ENCODE measurements at regions not wholly inside any gene's neighbourhood (a gene's known extent, or its start where the extent isn't known, plus 50 kb on each side); places are given as distances from the start of the nearest gene placed in this dataset.

GRCh38 chr15:60076582-60077276, 72.6 kb downstream of the FOXB1 start:
- DNase-seq = no peak
- H3K27me3 ChIP-seq = no peaks in the 10 kb centered on the region
- H3K36me3 ChIP-seq = no peaks in the 10 kb centered on the region
- no peaks in the 10 kb centered on the region for H3K4me1 ChIP-seq
- no peaks in the 10 kb centered on the region for H3K9me3 ChIP-seq
- intact Hi-C loops (cut with DNase I; ENCODE audit: low total_unique reads) = no loop called here
- H3K27ac ChIP-seq = no peak overlapping the region
- no peak for TF ChIP-seq CTCF (IDR thresholded peaks at IDR 0.05)
- no peak overlapping the region for H3K4me3 ChIP-seq

- no peaks in the 10 kb centered on the region for H3K27me3 ChIP-seq
- no peak for DNase-seq
- TF ChIP-seq CTCF (IDR thresholded peaks at IDR 0.05) = no peak
- no peaks in the 10 kb centered on the region for H3K4me1 ChIP-seq
- no peak overlapping the region for H3K4me3 ChIP-seq
- H3K27ac ChIP-seq = no peak overlapping the region
- intact Hi-C loops (cut with DNase I; ENCODE audit: low total_unique reads) = no loop called here
- H3K9me3 ChIP-seq = no peaks in the 10 kb centered on the region
- no peaks in the 10 kb centered on the region for H3K36me3 ChIP-seq
Measured at GRCh38 chr15:60077581-60078359, 73.7 kb downstream of the FOXB1 start.

GRCh38 chr15:60079210-60079609, 75.1 kb downstream of the FOXB1 start:
- TF ChIP-seq CTCF (IDR thresholded peaks at IDR 0.05) = no peak
- H3K4me3 ChIP-seq = no peak overlapping the region
- H3K27me3 ChIP-seq = no peaks in the 10 kb centered on the region
- H3K4me1 ChIP-seq = no peaks in the 10 kb centered on the region
- no peak for DNase-seq
- no peaks in the 10 kb centered on the region for H3K9me3 ChIP-seq
- no peak overlapping the region for H3K27ac ChIP-seq
- no peaks in the 10 kb centered on the region for H3K36me3 ChIP-seq
- intact Hi-C loops (cut with DNase I; ENCODE audit: low total_unique reads) = no loop called here

GRCh38 chr15:60081976-60082375, 77.9 kb downstream of the FOXB1 start:
- H3K9me3 ChIP-seq = no peaks in the 10 kb centered on the region
- no peaks in the 10 kb centered on the region for H3K4me1 ChIP-seq
- no peak for DNase-seq
- TF ChIP-seq CTCF (IDR thresholded peaks at IDR 0.05) = no peak
- intact Hi-C loops (cut with DNase I; ENCODE audit: low total_unique reads) = no loop called here
- no peaks in the 10 kb centered on the region for H3K36me3 ChIP-seq
- H3K4me3 ChIP-seq = no peak overlapping the region
- no peak overlapping the region for H3K27ac ChIP-seq
- no peaks in the 10 kb centered on the region for H3K27me3 ChIP-seq

GRCh38 chr15:60083318-60083717, 79.2 kb downstream of the FOXB1 start:
- no peak for TF ChIP-seq CTCF (IDR thresholded peaks at IDR 0.05)

More at GRCh38 chr15:60083318-60083717, 79.2 kb downstream of the FOXB1 start:
- no peaks in the 10 kb centered on the region for H3K36me3 ChIP-seq
- no peak overlapping the region for H3K27ac ChIP-seq
- intact Hi-C loops (cut with DNase I; ENCODE audit: low total_unique reads) = no loop called here
- no peaks in the 10 kb centered on the region for H3K27me3 ChIP-seq
- DNase-seq = no peak
- no peaks in the 10 kb centered on the region for H3K4me1 ChIP-seq
- H3K9me3 ChIP-seq = no peaks in the 10 kb centered on the region
- H3K4me3 ChIP-seq = no peak overlapping the region
